H1 (cell line): ENCODE measurements at regions not wholly inside any gene's neighbourhood (a gene's known extent, or its start where the extent isn't known, plus 50 kb on each side); places are given as distances from the start of the nearest gene placed in this dataset.

Experiments used
- CTCF ChIA-PET: fragments of 300-600 bp; sonication (Branson Sonifier 250); formaldehyde crosslinking; loops from one replicate; lab custom pipeline; 2021; ENCODE audit not compliant: partially characterized antibody; lab: Charles Lee
- POLR2A ChIA-PET: fragments of 300-600 bp; sonication (Branson Sonifier 250); formaldehyde crosslinking; loops from one replicate; lab custom pipeline; 2021; ENCODE audit warnings: inconsistent platforms; ENCODE audit not compliant: partially characterized antibody; lab: Charles Lee
- DNase-seq, 2 experiments: peaks; one replicate each; pipeline versions ENCODE4 v3.0.0 to v3.0.0-alpha.2; 2010 to 2022; ENCODE audit warnings: low spot score in 2 of 2, low read depth in 1 of 2, mixed read lengths in 1 of 2
- FAIRE-seq: peaks from 2 replicates; lab custom pipeline; 2011; peaks lifted over from hg19 to GRCh38; lab: Jason Lieb, UNC
- H2AFZ ChIP-seq: 2 replicates; pipeline ENCODE4 v1.8.1; 2012; ENCODE audit warnings: low read length, inconsistent platforms
- H2AK5ac ChIP-seq: 2 replicates; pipeline ENCODE4 v1.6.1; 2013; ENCODE audit warnings: low read depth, low read length
- H2BK120ac ChIP-seq: replicated peaks from 2 replicates; pipeline ENCODE3; 2013; ENCODE audit warnings: low read depth, low read length, inconsistent platforms
- H2BK12ac ChIP-seq: 2 replicates; pipeline ENCODE4 v1.6.1; 2013; ENCODE audit warnings: low read depth, low read length
- H2BK15ac ChIP-seq: 2 replicates; pipeline ENCODE4 v1.6.1; 2013; ENCODE audit warnings: low read length
- H2BK20ac ChIP-seq: 2 replicates; pipeline ENCODE4 v1.6.1; 2013; ENCODE audit warnings: low read length
- H2BK5ac ChIP-seq: 2 replicates; pipeline ENCODE4 v1.6.1; 2013; ENCODE audit warnings: low read depth, low read length
- H3K14ac ChIP-seq: 2 replicates; pipeline ENCODE4 v1.6.1; 2013; ENCODE audit warnings: inconsistent platforms; ENCODE audit not compliant: insufficient read length
- H3K18ac ChIP-seq: 2 replicates; pipeline ENCODE4 v1.6.1; 2013; ENCODE audit warnings: low read length; ENCODE audit errors: extremely low read depth
- H3K23ac ChIP-seq: 2 replicates; pipeline ENCODE4 v1.6.1; 2013; ENCODE audit warnings: inconsistent platforms; ENCODE audit not compliant: insufficient read length
- H3K23me2 ChIP-seq: 2 replicates; pipeline ENCODE4 v1.6.1; 2013; ENCODE audit warnings: low read depth, low read length
- H3K27ac ChIP-seq: 2 replicates; pipeline ENCODE4 v1.6.1; 2011; ENCODE audit warnings: low read depth, low read length, inconsistent platforms
- H3K27me3 ChIP-seq, 4 experiments: replicated peaks in 1 of 4; 1 replicate in 1 of 4; 2 replicates in 3 of 4; pipeline versions ENCODE4 v1.6.1 to v1.8.1; 2011 to 2013; ENCODE audit warnings: low read length in 3 of 4, mild to moderate bottlenecking in 3 of 4, inconsistent platforms in 2 of 4, mixed read lengths in 2 of 4, moderate library complexity in 1 of 4; ENCODE audit not compliant: control insufficient read depth in 3 of 4, insufficient read depth in 3 of 4; ENCODE audit errors: extremely low read depth in 1 of 4
- H3K36me3 ChIP-seq, 4 experiments: 2 replicates each; pipeline versions ENCODE4 v1.6.1 to v1.8.1; 2011 to 2013; ENCODE audit warnings: mild to moderate bottlenecking in 4 of 4, low read length in 3 of 4, moderate library complexity in 2 of 4, control low read depth in 1 of 4, inconsistent platforms in 1 of 4; ENCODE audit not compliant: insufficient read depth in 4 of 4, control insufficient read depth in 2 of 4
- H3K4ac ChIP-seq: replicated peaks from 2 replicates; pipeline ENCODE3; 2013; ENCODE audit warnings: low read length, low read depth, mixed read lengths, inconsistent platforms; ENCODE audit not compliant: insufficient read length
- H3K4me1 ChIP-seq, 4 experiments: replicated peaks in 1 of 4; 1 replicate in 1 of 4; 2 replicates in 3 of 4; pipeline versions ENCODE4 v1.6.1 to v1.8.1; 2011 to 2013; ENCODE audit warnings: low read length in 3 of 4, inconsistent platforms in 2 of 4, mixed read lengths in 1 of 4; ENCODE audit not compliant: insufficient read depth in 4 of 4, control insufficient read depth in 3 of 4
- H3K4me2 ChIP-seq, 2 experiments: 2 replicates each; pipeline versions ENCODE4 v1.6.1 to v1.8.1; 2011 to 2013; ENCODE audit warnings: low read depth in 2 of 2, low read length in 2 of 2, control low read depth in 1 of 2, inconsistent platforms in 1 of 2, mild to moderate bottlenecking in 1 of 2; ENCODE audit not compliant: insufficient read depth in 1 of 2
- H3K4me3 ChIP-seq, 4 experiments: fragments of 200-600, 300-600 bp in 1 of 4; sonication (generic), shearing (Covaris generic), sonication (Bioruptor Twin) in 1 of 4; 2 replicates each; pipeline versions ENCODE4 v1.5.1 to v1.8.1; 2011 to 2016; ENCODE audit warnings: low read length in 4 of 4, low read depth in 3 of 4, control low read depth in 2 of 4, inconsistent platforms in 2 of 4, mild to moderate bottlenecking in 2 of 4, mixed read lengths in 1 of 4, moderate library complexity in 1 of 4; ENCODE audit not compliant: insufficient read depth in 2 of 4; ENCODE audit errors: extremely low read depth in 1 of 4
- H3K56ac ChIP-seq: replicated peaks from 2 replicates; pipeline ENCODE3; 2013; ENCODE audit warnings: low read depth, mild to moderate bottlenecking, mixed read lengths, low read length, inconsistent platforms; ENCODE audit not compliant: insufficient read length
- H3K79me1 ChIP-seq: 2 replicates; pipeline ENCODE4 v1.6.1; 2013; ENCODE audit warnings: low read depth, low read length, control low read depth
- H3K79me2 ChIP-seq, 2 experiments: 2 replicates each; pipeline versions ENCODE4 v1.6.1 to v1.8.1; 2012 to 2013; ENCODE audit warnings: low read length in 2 of 2, mild to moderate bottlenecking in 2 of 2, inconsistent platforms in 1 of 2; ENCODE audit not compliant: insufficient read depth in 2 of 2, control insufficient read depth in 1 of 2
- H3K9ac ChIP-seq, 4 experiments: replicated peaks in 1 of 4; 1 replicate in 1 of 4; 2 replicates in 3 of 4; pipeline versions ENCODE4 v1.6.1 to v1.8.1; 2011 to 2013; ENCODE audit warnings: low read depth in 3 of 4, low read length in 3 of 4, control low read depth in 2 of 4, mild to moderate bottlenecking in 2 of 4, moderate library complexity in 2 of 4, inconsistent platforms in 1 of 4; ENCODE audit errors: extremely low read depth in 1 of 4
- H3K9me3 ChIP-seq, 2 experiments: 2 replicates each; pipeline versions ENCODE4 v1.6.1 to v1.8.1; 2012 to 2013; ENCODE audit warnings: mild to moderate bottlenecking in 2 of 2, moderate library complexity in 2 of 2, control low read depth in 1 of 2, inconsistent platforms in 1 of 2, low read depth in 1 of 2, low read length in 1 of 2, mixed read lengths in 1 of 2; ENCODE audit not compliant: insufficient read depth in 2 of 2
- H4K20me1 ChIP-seq, 2 experiments: replicated peaks in 1 of 2; 2 replicates each; pipeline versions ENCODE3 to v1.8.1; 2011 to 2013; ENCODE audit warnings: inconsistent platforms in 2 of 2, low read length in 2 of 2, mild to moderate bottlenecking in 1 of 2; ENCODE audit not compliant: insufficient read depth in 2 of 2, control insufficient read depth in 1 of 2
- H4K5ac ChIP-seq: 2 replicates; pipeline ENCODE4 v1.6.1; 2013; ENCODE audit warnings: low read length, low read depth, mixed read lengths, inconsistent platforms; ENCODE audit not compliant: insufficient read length
- H4K8ac ChIP-seq: 2 replicates; pipeline ENCODE4 v1.8.0; 2013; ENCODE audit warnings: mild to moderate bottlenecking, moderate library complexity, low read length, inconsistent platforms; ENCODE audit not compliant: insufficient read depth; ENCODE audit errors: extremely low read depth
- H4K91ac ChIP-seq: replicated peaks from 2 replicates; pipeline ENCODE3; 2013; ENCODE audit warnings: low read length, mixed read lengths, inconsistent platforms; ENCODE audit not compliant: insufficient read length
- BCL11A ChIP-seq, 2 experiments: IDR thresholded peaks; one replicate each; pipeline ENCODE4 v1.6.1; 2011; ENCODE audit warnings: low read depth in 2 of 2, low read length in 2 of 2, mild to moderate bottlenecking in 2 of 2
- PHF8 ChIP-seq: fragments of 200-600 bp; sonication (generic); conservative IDR thresholded peaks from 2 replicates; pipeline ENCODE4 v1.7.1; 2012; ENCODE audit warnings: low read depth, mild to moderate bottlenecking, inconsistent platforms, low read length, moderate library complexity
- SAP30 ChIP-seq: fragments of 300-600 bp; sonication (generic); IDR thresholded peaks from 2 replicates; pipeline ENCODE4 v1.7.1; 2012; ENCODE audit warnings: low read length, moderate library complexity, mild to moderate bottlenecking, inconsistent platforms; ENCODE audit not compliant: insufficient read depth, insufficient replicate concordance
- SIRT6 ChIP-seq: IDR thresholded peaks from one replicate; pipeline ENCODE4 v1.7.1; 2012; ENCODE audit warnings: low read length, inconsistent platforms
- SIX5 ChIP-seq: IDR thresholded peaks from 2 replicates; pipeline ENCODE4 v1.6.1; 2011; ENCODE audit warnings: mild to moderate bottlenecking, low read depth, low read length
- TAF1 ChIP-seq: IDR thresholded peaks from 2 replicates; pipeline ENCODE4 v1.6.1; 2011; ENCODE audit warnings: mild to moderate bottlenecking, low read depth, low read length
- WGBS, 2 experiments: shearing (Covaris generic) in 1 of 2; methylation state at CpG; one replicate each; pipeline versions ENCODE4 v1.1.6 to v1.1.7; 2013 to 2015; ENCODE audit warnings: low lambda C conversion rate in 2 of 2, mixed read lengths in 2 of 2, inconsistent platforms in 1 of 2, low coverage in 1 of 2, missing lambda C conversion rate in 1 of 2; ENCODE audit not compliant: insufficient replicate concordance in 2 of 2, insufficient coverage in 1 of 2, insufficient read length in 1 of 2; ENCODE audit errors: extremely low coverage in 1 of 2, missing lambda C conversion rate in 1 of 2; 5-methylcytosine and 5-hydroxymethylcytosine counted together

DNA sequence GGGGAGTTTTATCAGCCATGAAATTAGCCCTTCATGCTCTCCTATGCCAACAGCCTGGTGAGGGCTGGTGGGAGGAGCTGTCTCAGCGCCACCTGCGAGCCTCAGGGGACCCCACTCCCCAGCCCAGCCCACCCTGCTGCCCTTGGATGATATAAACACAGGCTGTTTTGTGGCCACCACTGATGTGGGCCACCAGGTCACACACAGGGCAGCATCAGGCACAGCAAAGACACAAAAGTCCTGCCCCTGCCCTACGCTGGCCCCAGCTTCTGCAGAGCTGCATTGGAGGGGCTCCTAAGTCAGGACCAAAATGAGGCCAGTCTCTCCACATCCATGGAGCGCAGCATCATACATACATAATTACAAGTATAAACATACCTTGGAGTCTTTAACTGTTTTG is 110.6 kb upstream of the TEX51 start:
- H3K36me3 ChIP-seq: no peaks in the 10 kb centered on the region
- H3K27ac ChIP-seq: no peak overlapping the region
- no peak overlapping the region for H2AFZ ChIP-seq
- no peak overlapping the region for H2BK15ac ChIP-seq
- H2BK20ac ChIP-seq: no peak overlapping the region
- peaks cover 0 to 2% (median 0%) of the 10 kb centered on the region in 4 experiments; a peak in 2 of 7 replicates for H3K4me1 ChIP-seq
- ChIA-PET POLR2A (no interaction called here), CTCF (interaction anchor here (1.3 to 2.3 kb wide), 4 partner anchors 8 to 14 kb away, joined by 3 to 18 read pairs (median 4); no protein-coding TSS in a partner anchor)
- no peak overlapping the region for H4K5ac ChIP-seq
- H3K9ac ChIP-seq: no peak overlapping the region
- no peak overlapping the region for H3K4me3 ChIP-seq
- no peak overlapping the region for H4K91ac ChIP-seq
- no peak for TF ChIP-seq SIRT6
- no peak for TF ChIP-seq PHF8
- no peak for TF ChIP-seq SIX5
- no peak for TF ChIP-seq BCL11A (IDR thresholded peaks at IDR 0.05; ENCODE audit: low read depth in 2 of 2, low read length in 2 of 2)
- no peak for TF ChIP-seq SAP30
- no peak for TF ChIP-seq TAF1
- no peak overlapping the region for H4K8ac ChIP-seq
- no peaks in the 10 kb centered on the region for H4K20me1 ChIP-seq
- no peaks in the 10 kb centered on the region for H3K9me3 ChIP-seq
- H3K4ac ChIP-seq: no peak overlapping the region
- no peak overlapping the region for H3K56ac ChIP-seq
- no peak overlapping the region for H2AK5ac ChIP-seq
- H3K23me2 ChIP-seq: no peaks in the 10 kb centered on the region
- H2BK5ac ChIP-seq: no peak overlapping the region
- 90% methylated on average over 4 of the region's 4 CpGs; no CpG with 5 or more reads in 1 of the 2 experiments for WGBS, 2 experiments
- H3K14ac ChIP-seq: no peak overlapping the region
- no peaks in the 10 kb centered on the region for H3K79me1 ChIP-seq
- FAIRE-seq (no peak), DNase-seq (no peak)
- H3K23ac ChIP-seq: no peak overlapping the region
- H3K79me2 ChIP-seq: no peaks in the 10 kb centered on the region
- no peak overlapping the region for H3K4me2 ChIP-seq
- no peak overlapping the region for H2BK120ac ChIP-seq
- H3K27me3 ChIP-seq: no peaks in the 10 kb centered on the region
- no peak overlapping the region for H3K18ac ChIP-seq
- no peak overlapping the region for H2BK12ac ChIP-seq
